ENCODE measurements at regions not wholly inside any gene's neighbourhood (a gene's known extent, or its start where the extent isn't known, plus 50 kb on each side); places are given as distances from the start of the nearest gene placed in this dataset.

DNA sequence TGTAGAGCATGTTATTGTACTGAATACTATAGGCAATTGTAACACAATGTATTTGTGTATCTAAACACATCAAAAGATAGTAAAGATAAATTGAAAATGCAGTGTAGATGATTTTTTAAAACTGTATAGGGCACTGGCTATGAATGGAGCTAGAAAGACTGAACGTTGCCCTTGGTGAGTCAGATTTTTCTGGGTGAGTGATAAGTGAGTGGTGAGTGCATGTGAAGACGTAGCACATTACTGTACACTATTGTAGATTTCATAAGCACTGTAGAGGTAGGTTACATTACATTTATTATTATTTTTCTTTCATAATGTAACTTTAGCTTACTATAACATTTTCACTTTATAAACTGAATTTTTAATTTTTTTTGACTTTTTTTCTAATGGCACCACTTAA, 1491.6 kb downstream of the TECRL start:
- TF ChIP-seq CTCF (conservative IDR thresholded peaks at IDR 0.05; ENCODE audit: low read length) (no peak), EZH2phosphoT487 (IDR thresholded peaks at IDR 0.05; ENCODE audit: borderline replicate concordance, low read depth, low read length) (no peak)

Measured in OCI-LY7 (cell line).